GM18507 (cell line): ENCODE measurements at regions not wholly inside any gene's neighbourhood (a gene's known extent, or its start where the extent isn't known, plus 50 kb on each side); places are given as distances from the start of the nearest gene placed in this dataset.
"Not testable (repeated sequence)": the region's sequence is repeated elsewhere in the genome, so short reads cannot be mapped to it uniquely, and the experiment has no call there.

ENCODE experiments used
- DNase-seq: peaks from one replicate; pipeline ENCODE4 v3.0.0; 2011; ENCODE audit warnings: low read depth; ENCODE audit not compliant: insufficient read length; ENCODE audit errors: extremely low spot score
- FAIRE-seq: peaks from 2 replicates; lab custom pipeline; 2011; peaks lifted over from hg19 to GRCh38; lab: Jason Lieb, UNC

DNA sequence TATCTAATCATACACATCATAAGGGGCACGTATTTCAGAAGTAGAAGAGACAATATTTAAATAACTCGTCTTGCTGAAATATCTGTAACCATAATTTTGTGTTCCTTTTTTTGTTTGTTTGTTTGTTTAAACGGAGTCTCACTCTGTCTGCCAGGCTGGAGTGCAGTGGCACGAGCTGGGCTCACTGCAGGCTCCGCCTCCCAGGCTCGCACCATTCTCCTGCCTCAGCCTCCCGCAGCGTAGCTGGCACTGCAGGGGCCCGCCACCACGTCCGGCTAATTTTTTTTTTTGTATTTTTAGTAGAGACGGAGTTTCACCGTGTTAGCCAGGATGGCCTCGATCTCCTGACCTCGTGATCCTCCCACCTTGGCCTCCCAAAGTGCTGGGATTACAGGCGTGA lies 248.9 kb downstream of the KCNJ3 start:
- not testable (repeated sequence) for FAIRE-seq, DNase-seq

DNA sequence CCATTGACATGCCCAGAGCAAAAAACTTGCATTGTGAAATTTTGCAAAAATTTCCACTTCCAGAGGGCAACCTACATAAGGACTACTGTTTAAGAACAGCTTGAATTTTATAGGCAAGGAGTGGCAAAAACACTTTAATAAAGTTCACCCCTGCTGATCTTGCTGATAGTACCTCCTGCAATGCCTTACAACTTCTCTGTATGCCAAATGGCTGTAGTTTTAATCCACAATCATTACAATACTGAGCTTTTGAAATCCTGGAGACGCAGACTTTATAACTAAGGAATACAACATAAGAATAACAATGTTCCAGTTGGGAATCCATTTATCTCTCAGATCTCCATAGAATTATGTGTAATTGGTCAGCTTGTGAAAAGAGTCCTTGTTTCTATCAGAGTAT lies 247.5 kb downstream of the KCNJ3 start:
- FAIRE-seq: no peak

DNA sequence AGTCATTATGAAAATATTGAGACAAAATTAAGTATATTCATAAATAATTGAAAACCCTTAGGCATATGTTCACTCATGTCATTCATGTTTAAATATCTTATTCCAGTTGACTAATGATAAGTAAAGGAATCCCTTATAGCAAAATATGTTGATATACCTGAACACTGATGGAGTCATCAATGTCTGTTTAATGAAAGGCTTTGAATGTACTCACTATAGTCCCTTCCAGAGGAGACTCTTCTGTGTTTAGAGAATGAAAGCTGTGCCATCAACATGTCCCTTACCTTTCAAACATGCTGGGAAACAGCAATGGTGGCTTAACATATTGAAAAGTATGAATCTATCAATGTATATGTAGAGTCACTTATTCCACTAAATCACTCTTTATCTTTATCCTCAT lies 242.9 kb downstream of the KCNJ3 start:
- DNase-seq (no peak), FAIRE-seq (no peak)

More for the DNA sequence above, 247.5 kb downstream of the KCNJ3 start:
- no peak for DNase-seq

DNA sequence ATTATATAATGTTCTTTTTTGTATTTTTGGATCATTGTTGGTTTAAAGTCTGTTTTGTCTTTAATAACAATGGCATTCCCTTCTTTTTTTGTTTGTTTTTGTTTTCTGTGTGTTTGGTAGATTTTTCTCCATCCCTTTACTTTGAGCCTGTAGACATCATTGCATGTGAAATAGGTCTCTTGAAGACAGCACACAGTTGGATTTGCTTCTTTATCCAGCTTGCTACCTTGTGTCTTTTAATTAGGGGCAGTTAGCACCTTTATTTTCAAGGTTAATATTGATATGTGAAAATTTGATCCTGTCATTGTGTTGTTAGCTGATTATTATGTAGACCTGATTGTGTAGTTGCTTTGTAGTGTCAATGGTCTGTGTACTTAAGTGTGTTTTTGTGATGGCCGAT lies 235.7 kb downstream of the KCNJ3 start:
- FAIRE-seq: no peak
- no peak for DNase-seq

DNA sequence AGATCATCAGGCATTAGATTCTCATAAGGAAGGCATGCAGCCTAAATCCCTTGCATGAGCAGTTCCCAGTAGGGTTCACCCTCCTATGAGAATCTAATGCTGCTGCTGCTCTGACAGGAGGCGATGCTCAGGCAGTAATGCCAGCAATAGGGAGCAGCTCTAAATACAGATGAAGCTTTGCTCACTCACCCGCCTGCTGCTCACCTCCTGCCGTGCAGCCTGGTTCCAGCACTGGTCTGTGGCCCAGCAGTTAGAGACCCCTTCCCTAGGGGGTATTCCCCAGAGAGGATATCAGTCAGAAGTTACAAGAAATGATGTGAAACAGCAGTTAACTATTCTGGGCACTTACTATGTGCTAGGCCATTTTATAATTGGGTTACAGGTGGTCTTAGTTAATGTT lies 226.0 kb downstream of the KCNJ3 start:
- DNase-seq (no peak), FAIRE-seq (no peak)

DNA sequence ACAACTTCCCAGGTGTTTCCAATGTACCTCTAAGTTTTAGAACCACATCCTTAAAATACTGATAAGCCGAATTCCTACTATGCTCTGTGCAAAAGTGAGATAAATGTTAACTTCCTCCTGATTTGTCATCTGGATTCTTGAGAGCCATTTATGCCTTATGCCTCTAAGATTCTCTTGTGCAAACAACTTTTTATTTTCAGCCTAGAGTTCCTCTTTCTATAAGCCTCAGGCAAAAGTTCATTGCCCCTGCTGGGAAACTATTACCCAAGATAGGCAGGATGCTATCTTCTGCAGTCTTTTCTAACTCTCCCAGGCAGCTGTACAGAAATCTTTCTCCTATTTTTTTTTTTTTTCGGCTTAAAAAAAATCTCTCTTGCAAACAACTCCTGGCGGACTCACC lies 216.1 kb downstream of the KCNJ3 start:
- FAIRE-seq (no peak), DNase-seq (no peak)

DNA sequence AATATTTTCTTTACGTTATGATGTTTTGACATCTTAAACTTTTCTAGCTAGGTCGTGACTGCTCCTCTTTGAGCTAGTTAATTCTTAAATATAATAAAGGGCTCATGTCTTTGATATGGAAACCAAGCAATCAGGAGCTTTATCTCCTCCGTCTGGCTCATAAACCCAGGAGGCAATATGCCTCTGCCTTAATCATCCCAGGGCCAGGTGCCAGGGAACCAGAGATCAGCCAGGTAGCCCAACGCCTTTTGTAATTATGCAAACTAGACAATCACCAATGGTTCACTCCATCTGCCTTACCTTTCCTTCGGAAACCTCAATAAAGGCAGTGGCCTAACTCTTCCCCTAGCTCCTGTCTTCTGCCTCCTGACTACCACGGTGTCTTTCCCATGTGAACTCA lies 213.7 kb downstream of the KCNJ3 start:
- FAIRE-seq (no peak), DNase-seq (no peak)

DNA sequence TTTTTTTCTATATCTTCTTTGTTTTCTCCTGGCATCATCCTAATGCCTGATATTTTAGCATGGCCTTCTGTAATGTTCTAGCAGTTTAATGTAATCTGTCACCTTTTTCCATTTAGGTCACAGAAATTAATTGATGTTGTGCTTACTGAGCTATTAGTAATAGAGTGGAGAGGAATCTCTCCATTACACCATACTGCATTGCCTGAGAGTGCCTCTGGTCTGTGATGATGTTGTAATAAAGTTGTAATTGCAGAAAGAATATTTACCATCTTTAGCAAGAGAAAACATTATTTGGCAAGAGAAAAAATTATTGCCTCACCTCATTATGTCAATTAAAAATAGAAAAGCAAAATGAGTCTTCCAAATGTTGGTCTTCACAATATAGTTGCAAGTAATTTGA lies 213.2 kb downstream of the KCNJ3 start:
- no peak for DNase-seq
- FAIRE-seq: no peak

DNA sequence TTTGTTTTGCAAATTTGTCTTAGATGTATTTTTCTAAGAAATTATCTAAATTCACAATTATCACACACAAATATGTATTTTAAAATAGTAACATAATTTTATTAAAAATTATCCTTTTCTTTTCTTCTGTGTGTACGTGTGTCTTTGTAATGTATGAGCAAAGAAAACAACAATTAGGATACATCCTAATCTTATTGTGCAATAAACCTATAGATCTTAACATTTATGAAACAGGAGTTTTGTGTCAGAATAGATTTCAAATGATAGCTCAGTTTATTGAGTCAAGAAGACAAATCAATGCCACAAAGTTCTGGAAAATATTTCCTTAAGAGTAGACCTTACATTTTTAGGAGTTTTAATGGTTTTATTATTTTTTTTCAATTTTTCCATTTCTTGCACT lies 212.2 kb downstream of the KCNJ3 start:
- FAIRE-seq: no peak

DNA sequence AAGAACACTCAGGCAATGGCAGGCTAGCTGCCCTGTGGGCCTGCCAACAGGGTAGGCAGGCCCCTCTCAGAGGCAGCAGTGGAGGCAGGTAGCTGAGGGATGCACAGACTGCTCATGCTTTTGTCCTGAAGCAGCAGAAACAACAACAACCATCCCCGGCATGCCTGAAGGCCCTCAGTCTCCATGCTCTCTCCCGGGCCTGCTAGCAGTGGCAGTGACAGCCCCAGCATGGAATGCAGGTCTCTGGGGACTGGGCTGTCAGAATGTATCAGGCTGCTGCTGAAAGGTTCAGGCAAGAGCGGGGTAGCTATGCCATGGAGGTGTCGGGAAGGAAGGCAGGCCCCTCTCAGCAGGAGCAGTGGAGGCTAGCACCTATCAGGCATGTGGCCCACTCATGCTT lies 209.8 kb downstream of the KCNJ3 start:
- DNase-seq (no peak), FAIRE-seq (no peak)

More for the DNA sequence above, 212.2 kb downstream of the KCNJ3 start:
- DNase-seq: no peak
